Ovary (tissue), 7 donors: ENCODE measurements at regions not wholly inside any gene's neighbourhood (a gene's known extent, or its start where the extent isn't known, plus 50 kb on each side); places are given as distances from the start of the nearest gene placed in this dataset.

Experiments
- DNase-seq, 5 donors: peaks; one replicate each; pipeline ENCODE4 v3.0.0-alpha.2; 2019 to 2020
- H3K27ac ChIP-seq, 2 donors: fragments of 200-600 bp; one replicate each; pipeline versions ENCODE4 v1.5.1 to v1.8.0; 2019 to 2022
- H3K27me3 ChIP-seq: fragments of 200-600 bp; one replicate; pipeline ENCODE4 v1.8.0; 2022
- H3K36me3 ChIP-seq: fragments of 200-600 bp; sonication (generic); one replicate; pipeline ENCODE4 v1.5.1; 2019
- H3K4me1 ChIP-seq: one replicate; pipeline ENCODE4 v1.8.1; 2013; ENCODE audit warnings: mild to moderate bottlenecking, moderate library complexity; ENCODE audit not compliant: insufficient read depth
- H3K4me3 ChIP-seq: fragments of 200-600 bp; sonication (generic); one replicate; pipeline ENCODE4 v1.5.1; 2017
- H3K9me3 ChIP-seq, 2 donors: fragments of 200-600 bp in 1 of 2; sonication (generic) in 1 of 2; one replicate each; pipeline versions ENCODE4 v1.5.1 to v1.8.1; 2013 to 2019; ENCODE audit warnings: mild to moderate bottlenecking in 1 of 2, moderate library complexity in 1 of 2
- EP300 ChIP-seq: sonication (generic); formaldehyde crosslinking; IDR thresholded peaks from one replicate; pipeline ENCODE4 v1.6.1; 2017; ENCODE audit warnings: antibody characterized with exemption
- POLR2A ChIP-seq: fragments of 450-650 bp; IDR thresholded peaks from one replicate; pipeline ENCODE4 v1.6.1; 2017; ENCODE audit warnings: antibody characterized with exemption, mild to moderate bottlenecking, moderate library complexity
- WGBS, 3 donors: extraction: QIAGEN DNeasy Blood & Tissue Kit in 1 of 3; methylation state at CpG; one replicate each; pipeline versions ENCODE4 v1.1.5 to v1.1.7; 2013 to 2017; 5-methylcytosine and 5-hydroxymethylcytosine counted together
- intact Hi-C, 4 donors: fragments of 100-400 bp; cut with DNase I; formaldehyde crosslinking; loops; one replicate each; pipeline versions ENCODE4 v1.11.0 to v1.15.1; 2022 to 2023
- TF ChIP-seq, protein P1 (sequence below), 3 donors: fragments of 450-650 bp in 2 of 3; fragments of 200-600 bp in 1 of 3; IDR thresholded peaks; one replicate each; pipeline versions ENCODE4 v1.5.1 to v1.8.0; 2016 to 2022; ENCODE audit warnings: antibody characterized with exemption in 3 of 3, mild to moderate bottlenecking in 1 of 3
- donor health status: DM: no; HTN: no; CAD: no; lungs with moderate emphysema.
- donor health status: DM: no; HTN: no; CAD: no.
- donor health status: Bipolar disorder and iron deficiency.
- donor health status: DM: no; HTN: no; CAD: no.
- donor health status: DM: yes; HTN: yes; CAD: no.

DNA sequence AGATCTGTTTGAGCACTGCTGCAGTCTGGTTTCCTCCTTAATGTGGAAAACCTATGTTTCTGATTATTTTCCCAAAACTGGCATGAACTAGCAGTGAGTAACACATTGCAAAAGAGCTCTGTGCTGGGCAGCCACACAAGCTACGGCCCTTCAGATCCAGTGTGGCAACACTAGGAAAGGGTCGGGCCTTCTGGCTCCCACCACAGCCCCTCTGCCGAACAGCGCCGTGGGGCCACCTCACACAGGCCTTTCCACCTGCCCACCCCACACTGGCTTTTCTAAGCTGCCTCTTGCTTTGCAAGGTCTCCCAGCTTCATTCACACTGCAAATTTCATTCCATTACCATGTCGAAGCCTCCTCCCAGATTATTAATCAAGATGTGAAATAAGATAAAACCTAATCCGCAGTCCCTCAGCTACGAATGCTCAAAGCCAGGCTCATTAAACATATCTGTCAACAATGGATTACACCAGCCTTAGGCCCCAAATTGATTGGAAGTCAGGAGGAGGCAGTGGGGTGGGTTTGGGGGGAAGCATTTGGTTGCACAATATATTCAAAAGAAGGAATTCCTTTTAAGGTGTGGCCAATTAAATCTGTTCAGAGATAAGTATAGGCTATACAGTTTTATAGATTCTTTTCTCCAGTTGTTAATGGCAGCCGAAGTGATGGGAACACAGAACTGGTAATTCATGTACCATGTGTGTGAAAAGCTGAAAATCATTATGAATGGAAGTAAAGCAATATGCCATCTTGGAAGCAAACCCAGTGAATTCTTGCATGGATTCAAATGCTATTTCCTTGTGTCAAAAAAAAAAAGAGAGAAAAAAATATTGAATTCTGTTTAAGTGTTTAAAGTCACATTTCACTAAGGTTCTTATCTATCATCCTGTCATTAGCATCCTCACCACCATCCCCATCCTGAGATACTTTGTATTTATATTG lies 223.7 kb downstream of the MTERF1 start:
- Histone ChIP-seq H3K27ac (no peak overlapping the region), H3K4me3 (no peak overlapping the region), H3K27me3 (no peaks in the 10 kb centered on the region), H3K4me1 (no peaks in the 10 kb centered on the region), H3K36me3 (no peaks in the 10 kb centered on the region), H3K9me3 (no peaks in the 10 kb centered on the region)
- WGBS, 3 donors: 83 to 88% (median 85%) methylated on average over 9 of the region's 9 CpGs
- intact Hi-C loops: no loop called here
- no peak for DNase-seq
- TF ChIP-seq EP300 (no peak), POLR2A (no peak)
- TF ChIP-seq, protein P1, sequence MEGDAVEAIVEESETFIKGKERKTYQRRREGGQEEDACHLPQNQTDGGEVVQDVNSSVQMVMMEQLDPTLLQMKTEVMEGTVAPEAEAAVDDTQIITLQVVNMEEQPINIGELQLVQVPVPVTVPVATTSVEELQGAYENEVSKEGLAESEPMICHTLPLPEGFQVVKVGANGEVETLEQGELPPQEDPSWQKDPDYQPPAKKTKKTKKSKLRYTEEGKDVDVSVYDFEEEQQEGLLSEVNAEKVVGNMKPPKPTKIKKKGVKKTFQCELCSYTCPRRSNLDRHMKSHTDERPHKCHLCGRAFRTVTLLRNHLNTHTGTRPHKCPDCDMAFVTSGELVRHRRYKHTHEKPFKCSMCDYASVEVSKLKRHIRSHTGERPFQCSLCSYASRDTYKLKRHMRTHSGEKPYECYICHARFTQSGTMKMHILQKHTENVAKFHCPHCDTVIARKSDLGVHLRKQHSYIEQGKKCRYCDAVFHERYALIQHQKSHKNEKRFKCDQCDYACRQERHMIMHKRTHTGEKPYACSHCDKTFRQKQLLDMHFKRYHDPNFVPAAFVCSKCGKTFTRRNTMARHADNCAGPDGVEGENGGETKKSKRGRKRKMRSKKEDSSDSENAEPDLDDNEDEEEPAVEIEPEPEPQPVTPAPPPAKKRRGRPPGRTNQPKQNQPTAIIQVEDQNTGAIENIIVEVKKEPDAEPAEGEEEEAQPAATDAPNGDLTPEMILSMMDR (IDR thresholded peaks at IDR 0.05): no peak

DNA sequence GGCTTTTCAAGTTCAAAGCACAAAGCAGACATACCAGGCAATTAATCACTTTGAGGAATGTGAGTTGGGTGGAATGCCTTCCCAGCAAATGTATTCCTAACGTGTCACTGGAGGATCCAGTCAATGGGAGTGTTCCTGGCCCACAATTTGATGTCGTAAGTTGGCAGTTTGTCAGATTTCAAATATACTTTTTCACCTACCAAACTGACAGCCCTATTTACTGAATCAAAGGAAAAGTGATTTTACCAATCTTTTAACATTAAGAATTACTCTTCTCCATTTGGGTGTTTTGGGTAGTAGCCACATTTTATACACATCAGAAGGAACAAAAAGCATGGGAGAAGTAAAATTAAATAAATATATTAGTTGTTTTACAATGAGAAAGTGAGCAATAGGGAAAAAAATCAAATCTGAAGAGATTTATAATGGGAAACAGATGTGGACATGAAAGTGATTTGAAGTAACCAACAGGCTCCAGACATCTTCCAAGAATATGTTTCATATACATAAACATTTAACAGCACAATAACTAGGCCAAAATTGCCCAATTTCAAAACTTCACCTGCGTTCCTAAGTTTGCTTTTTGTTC lies 222.9 kb downstream of the MTERF1 start:
- no peaks in the 10 kb centered on the region for H3K4me1 ChIP-seq
- DNase-seq: no peak
- intact Hi-C loops: no loop called here
- no peaks in the 10 kb centered on the region for H3K27me3 ChIP-seq
- no peak for TF ChIP-seq EP300
- TF ChIP-seq POLR2A: no peak
- TF ChIP-seq, protein P1 (IDR thresholded peaks at IDR 0.05): no peak
- H3K36me3 ChIP-seq: no peaks in the 10 kb centered on the region
- no peak overlapping the region for H3K27ac ChIP-seq
- no peaks in the 10 kb centered on the region for H3K9me3 ChIP-seq
- 50 to 64% (median 62%) methylated on average over 3 of the region's 3 CpGs for WGBS, 3 donors
- H3K4me3 ChIP-seq: no peak overlapping the region

GRCh38 chr7:91659096-91659495 lies 221.4 kb downstream of the MTERF1 start:
- DNase-seq: no peak
- Histone ChIP-seq H3K36me3 (no peaks in the 10 kb centered on the region), H3K27ac (no peak overlapping the region), H3K4me1 (no peaks in the 10 kb centered on the region), H3K27me3 (no peaks in the 10 kb centered on the region), H3K9me3 (no peaks in the 10 kb centered on the region), H3K4me3 (no peak overlapping the region)
- intact Hi-C loops: no loop called here
- 83 to 88% (median 85%) methylated on average over 5 of the region's 5 CpGs for WGBS, 3 donors
- TF ChIP-seq POLR2A: no peak
- no peak for TF ChIP-seq EP300
- TF ChIP-seq, protein P1 (IDR thresholded peaks at IDR 0.05): no peak

- Histone ChIP-seq H3K9me3 (no peaks in the 10 kb centered on the region), H3K36me3 (no peaks in the 10 kb centered on the region), H3K4me1 (no peaks in the 10 kb centered on the region), H3K27me3 (no peaks in the 10 kb centered on the region), H3K27ac (no peak overlapping the region), H3K4me3 (no peak overlapping the region)
- intact Hi-C loops: no loop called here
- no peak for DNase-seq
- TF ChIP-seq EP300 (no peak), POLR2A (no peak)
- TF ChIP-seq, protein P1 (IDR thresholded peaks at IDR 0.05): no peak
Observed at GRCh38 chr7:91660734-91661356, 219.7 kb downstream of the MTERF1 start.
